ENCODE measurements at regions not wholly inside any gene's neighbourhood (a gene's known extent, or its start where the extent isn't known, plus 50 kb on each side); places are given as distances from the start of the nearest gene placed in this dataset.

DNA sequence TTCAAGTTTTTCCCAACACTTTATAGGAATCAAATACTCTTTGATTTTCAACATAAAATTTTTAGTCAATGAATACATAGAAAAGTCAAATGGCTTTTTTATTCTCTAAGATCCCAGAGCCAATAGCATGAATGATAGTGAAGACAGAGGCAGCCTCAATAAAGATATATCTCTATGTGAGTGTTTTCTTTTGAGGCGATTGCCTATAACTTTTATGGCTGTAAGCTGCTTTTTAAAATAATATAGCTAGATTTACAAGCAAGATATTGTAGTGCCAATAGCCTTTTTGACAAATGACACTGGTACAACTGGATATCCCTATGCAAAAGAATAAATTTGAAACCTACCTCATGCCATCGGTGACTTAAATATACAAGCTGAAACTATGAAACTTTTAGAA, 1705.2 kb upstream of the PCDH20 start:
- TF ChIP-seq, protein P1, sequence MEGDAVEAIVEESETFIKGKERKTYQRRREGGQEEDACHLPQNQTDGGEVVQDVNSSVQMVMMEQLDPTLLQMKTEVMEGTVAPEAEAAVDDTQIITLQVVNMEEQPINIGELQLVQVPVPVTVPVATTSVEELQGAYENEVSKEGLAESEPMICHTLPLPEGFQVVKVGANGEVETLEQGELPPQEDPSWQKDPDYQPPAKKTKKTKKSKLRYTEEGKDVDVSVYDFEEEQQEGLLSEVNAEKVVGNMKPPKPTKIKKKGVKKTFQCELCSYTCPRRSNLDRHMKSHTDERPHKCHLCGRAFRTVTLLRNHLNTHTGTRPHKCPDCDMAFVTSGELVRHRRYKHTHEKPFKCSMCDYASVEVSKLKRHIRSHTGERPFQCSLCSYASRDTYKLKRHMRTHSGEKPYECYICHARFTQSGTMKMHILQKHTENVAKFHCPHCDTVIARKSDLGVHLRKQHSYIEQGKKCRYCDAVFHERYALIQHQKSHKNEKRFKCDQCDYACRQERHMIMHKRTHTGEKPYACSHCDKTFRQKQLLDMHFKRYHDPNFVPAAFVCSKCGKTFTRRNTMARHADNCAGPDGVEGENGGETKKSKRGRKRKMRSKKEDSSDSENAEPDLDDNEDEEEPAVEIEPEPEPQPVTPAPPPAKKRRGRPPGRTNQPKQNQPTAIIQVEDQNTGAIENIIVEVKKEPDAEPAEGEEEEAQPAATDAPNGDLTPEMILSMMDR (IDR thresholded peaks at IDR 0.05; ENCODE audit: low read length): no peak
- TF ChIP-seq EZH2 (optimal IDR thresholded peaks at IDR 0.05; ENCODE audit: low read depth, low read length) (no peak), EZH2phosphoT487 (IDR thresholded peaks at IDR 0.05; ENCODE audit: low read length) (no peak)

Measured in MM.1S (cell line).